ENCODE measurements at regions not wholly inside any gene's neighbourhood (a gene's known extent, or its start where the extent isn't known, plus 50 kb on each side); places are given as distances from the start of the nearest gene placed in this dataset.
A peak's percentile ranks its signal among the peaks of the same experiment; 100 is the strongest.

- Histone ChIP-seq H3K36me3 (no peaks in the 10 kb centered on the region), H3K27me3 (no peaks in the 10 kb centered on the region), H3K27ac (no peak overlapping the region), H3K4me3 (no peak overlapping the region), H3K9me3 (replicated peaks) (no peaks in the 10 kb centered on the region), H3K4me1 (0 out of 2 replicates have a peak, but pooled peaks cover 2% of the 10 kb centered on the region)
- no peak for DNase-seq
These were observed 81.7 kb downstream of the NABP1 start for GRCh38 chr2:191759680-191760079.

GRCh38 chr2:191760655-191761262 lies 82.8 kb downstream of the NABP1 start:
- no peaks in the 10 kb centered on the region for H3K27me3 ChIP-seq
- no peak for DNase-seq
- H3K4me3 ChIP-seq = no peak overlapping the region
- H3K36me3 ChIP-seq = no peaks in the 10 kb centered on the region
- no peaks in the 10 kb centered on the region for H3K9me3 ChIP-seq (replicated peaks)
- 0 out of 2 replicates have a peak, but pooled peaks cover 2% of the 10 kb centered on the region for H3K4me1 ChIP-seq
- no peak overlapping the region for H3K27ac ChIP-seq

DNA sequence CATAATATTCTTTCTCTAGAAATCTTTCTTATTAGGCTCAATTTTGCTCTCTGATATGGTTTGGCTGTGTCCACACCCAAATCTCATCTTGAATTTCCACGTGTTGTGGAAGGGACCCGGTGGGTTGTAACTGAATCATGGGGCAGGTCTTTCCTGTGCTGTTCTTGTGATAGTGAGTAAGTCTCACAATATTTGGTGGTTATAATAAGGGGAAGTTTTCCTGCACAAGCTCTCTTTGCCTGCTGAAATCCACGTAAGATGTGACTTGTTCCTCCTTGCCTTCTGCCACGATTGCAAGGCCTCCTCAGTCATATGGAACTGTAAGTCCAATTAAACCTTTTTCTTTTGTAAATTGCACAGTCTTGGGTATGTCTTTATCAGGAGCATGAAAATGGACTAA lies 73.8 kb downstream of the CAVIN2 start:
- no peaks in the 10 kb centered on the region for H3K27me3 ChIP-seq
- no peaks in the 10 kb centered on the region for H3K36me3 ChIP-seq
- H3K4me3 ChIP-seq = no peak overlapping the region
- H3K4me1 ChIP-seq = no peaks in the 10 kb centered on the region
- H3K27ac ChIP-seq = no peak overlapping the region
- DNase-seq = no peak
- H3K9me3 ChIP-seq (replicated peaks) = no peaks in the 10 kb centered on the region; the same call in 1 of the 2 replicates

DNA sequence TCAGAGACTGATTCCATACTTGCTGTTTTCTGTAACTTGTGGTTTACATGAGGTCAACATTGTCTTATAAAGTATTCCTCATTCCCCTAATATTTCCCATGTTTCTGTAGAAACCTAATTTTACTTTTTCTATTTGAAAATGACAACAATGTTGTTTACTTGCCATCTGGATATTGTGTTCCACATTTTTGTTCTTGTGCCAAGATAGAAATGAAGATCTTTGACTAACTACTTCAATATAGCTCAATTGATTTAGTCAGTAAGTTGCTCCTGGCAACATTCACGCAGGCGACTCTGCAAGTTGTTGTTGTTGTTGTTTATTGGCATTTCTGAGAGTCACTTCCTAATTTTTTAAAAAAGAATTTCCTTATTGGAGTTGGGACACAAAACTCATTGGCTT lies 69.5 kb downstream of the CAVIN2 start:
- no peak for DNase-seq
- H3K27me3 ChIP-seq = no peaks in the 10 kb centered on the region
- H3K9me3 ChIP-seq (replicated peaks) = no peaks in the 10 kb centered on the region

GRCh38 chr2:191778041-191778440 lies 68.8 kb downstream of the CAVIN2 start:
- no peaks in the 10 kb centered on the region for H3K4me1 ChIP-seq
- H3K27ac ChIP-seq = no peak overlapping the region
- DNase-seq = no peak
- H3K9me3 ChIP-seq (replicated peaks) = no peaks in the 10 kb centered on the region
- H3K27me3 ChIP-seq = no peaks in the 10 kb centered on the region
- no peaks in the 10 kb centered on the region for H3K36me3 ChIP-seq
- H3K4me3 ChIP-seq = no peak overlapping the region

More for the DNA sequence above, 69.5 kb downstream of the CAVIN2 start:
- no peaks in the 10 kb centered on the region for H3K36me3 ChIP-seq
- H3K4me1 ChIP-seq = no peaks in the 10 kb centered on the region
- no peak overlapping the region for H3K27ac ChIP-seq
- H3K4me3 ChIP-seq = no peak overlapping the region

GRCh38 chr2:191782351-191782750 lies 64.5 kb downstream of the CAVIN2 start:
- H3K4me1 ChIP-seq = no peaks in the 10 kb centered on the region
- DNase-seq = peak; percentile 76 to 90

GRCh38 chr2:191783416-191783815 lies 63.5 kb downstream of the CAVIN2 start:
- no peaks in the 10 kb centered on the region for H3K27me3 ChIP-seq
- H3K4me1 ChIP-seq = no peaks in the 10 kb centered on the region
- no peaks in the 10 kb centered on the region for H3K36me3 ChIP-seq
- no peak overlapping the region for H3K4me3 ChIP-seq
- H3K27ac ChIP-seq = no peak overlapping the region
- peak in 1 of 2 experiments; percentile 37 for DNase-seq
- no peaks in the 10 kb centered on the region for H3K9me3 ChIP-seq (replicated peaks)

More at GRCh38 chr2:191782351-191782750, 64.5 kb downstream of the CAVIN2 start:
- H3K9me3 ChIP-seq (replicated peaks) = no peaks in the 10 kb centered on the region
- no peaks in the 10 kb centered on the region for H3K36me3 ChIP-seq
- no peaks in the 10 kb centered on the region for H3K27me3 ChIP-seq
- H3K4me3 ChIP-seq = peak overlapping the region; percentile 1; the same call in 1 of the 2 replicates
- H3K27ac ChIP-seq = no peak overlapping the region

All from SJCRH30 (cell line).